Type B pancreatic cell (in vitro differentiated cells): ENCODE measurements at regions not wholly inside any gene's neighbourhood (a gene's known extent, or its start where the extent isn't known, plus 50 kb on each side); places are given as distances from the start of the nearest gene placed in this dataset.

Experiments
- DNase-seq: peaks from one replicate; pipeline ENCODE4 v3.0.0; 2021; ENCODE audit warnings: mixed read lengths; ENCODE audit not compliant: unreplicated experiment; ENCODE audit errors: extremely low spot score
- H3K27ac Mint-ChIP-seq: 2 replicates; pipeline ENCODE4 v1.8.0; 2021; ENCODE audit warnings: mild to moderate bottlenecking, mixed read lengths
- H3K27me3 Mint-ChIP-seq: 2 replicates; pipeline ENCODE4 v1.8.0; 2021; ENCODE audit warnings: mixed read lengths
- H3K36me3 Mint-ChIP-seq: 2 replicates; pipeline ENCODE4 v1.8.0; 2021; ENCODE audit warnings: mixed read lengths
- H3K4me1 Mint-ChIP-seq: one replicate; pipeline ENCODE4 v1.8.0; 2021; ENCODE audit warnings: mixed read lengths; ENCODE audit not compliant: unreplicated experiment
- H3K4me3 Mint-ChIP-seq: 2 replicates; pipeline ENCODE4 v1.8.0; 2021; ENCODE audit warnings: mild to moderate bottlenecking, mixed read lengths
- H3K9me3 Mint-ChIP-seq: 2 replicates; pipeline ENCODE4 v1.8.0; 2021; ENCODE audit warnings: mixed read lengths
- TF ChIP-seq, protein P1 (sequence below): fragments of 200-600 bp; sonication (generic); conservative IDR thresholded peaks from 2 replicates; pipeline ENCODE4 v1.5.0; 2021; ENCODE audit warnings: antibody characterized with exemption, mild to moderate bottlenecking

GRCh38 chr4:159526172-159526571 is 423.3 kb downstream of the RAPGEF2 start:
- Mint-ChIP-seq H3K36me3 (no peaks in the 10 kb centered on the region), H3K4me3 (no peak overlapping the region), H3K27me3 (no peaks in the 10 kb centered on the region), H3K4me1 (no peaks in the 10 kb centered on the region), H3K9me3 (no peaks in the 10 kb centered on the region), H3K27ac (no peak overlapping the region)
- DNase-seq = no peak
- TF ChIP-seq, protein P1, sequence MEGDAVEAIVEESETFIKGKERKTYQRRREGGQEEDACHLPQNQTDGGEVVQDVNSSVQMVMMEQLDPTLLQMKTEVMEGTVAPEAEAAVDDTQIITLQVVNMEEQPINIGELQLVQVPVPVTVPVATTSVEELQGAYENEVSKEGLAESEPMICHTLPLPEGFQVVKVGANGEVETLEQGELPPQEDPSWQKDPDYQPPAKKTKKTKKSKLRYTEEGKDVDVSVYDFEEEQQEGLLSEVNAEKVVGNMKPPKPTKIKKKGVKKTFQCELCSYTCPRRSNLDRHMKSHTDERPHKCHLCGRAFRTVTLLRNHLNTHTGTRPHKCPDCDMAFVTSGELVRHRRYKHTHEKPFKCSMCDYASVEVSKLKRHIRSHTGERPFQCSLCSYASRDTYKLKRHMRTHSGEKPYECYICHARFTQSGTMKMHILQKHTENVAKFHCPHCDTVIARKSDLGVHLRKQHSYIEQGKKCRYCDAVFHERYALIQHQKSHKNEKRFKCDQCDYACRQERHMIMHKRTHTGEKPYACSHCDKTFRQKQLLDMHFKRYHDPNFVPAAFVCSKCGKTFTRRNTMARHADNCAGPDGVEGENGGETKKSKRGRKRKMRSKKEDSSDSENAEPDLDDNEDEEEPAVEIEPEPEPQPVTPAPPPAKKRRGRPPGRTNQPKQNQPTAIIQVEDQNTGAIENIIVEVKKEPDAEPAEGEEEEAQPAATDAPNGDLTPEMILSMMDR = no peak

GRCh38 chr4:159534655-159535054 is 431.8 kb downstream of the RAPGEF2 start:
- H3K27me3 Mint-ChIP-seq = no peaks in the 10 kb centered on the region
- H3K27ac Mint-ChIP-seq = no peak overlapping the region
- no peaks in the 10 kb centered on the region for H3K36me3 Mint-ChIP-seq
- no peak for DNase-seq
- H3K9me3 Mint-ChIP-seq = peaks cover 5% of the 10 kb centered on the region
- TF ChIP-seq, protein P1 = no peak
- peaks cover 9% of the 10 kb centered on the region for H3K4me1 Mint-ChIP-seq
- H3K4me3 Mint-ChIP-seq = no peak overlapping the region

DNA sequence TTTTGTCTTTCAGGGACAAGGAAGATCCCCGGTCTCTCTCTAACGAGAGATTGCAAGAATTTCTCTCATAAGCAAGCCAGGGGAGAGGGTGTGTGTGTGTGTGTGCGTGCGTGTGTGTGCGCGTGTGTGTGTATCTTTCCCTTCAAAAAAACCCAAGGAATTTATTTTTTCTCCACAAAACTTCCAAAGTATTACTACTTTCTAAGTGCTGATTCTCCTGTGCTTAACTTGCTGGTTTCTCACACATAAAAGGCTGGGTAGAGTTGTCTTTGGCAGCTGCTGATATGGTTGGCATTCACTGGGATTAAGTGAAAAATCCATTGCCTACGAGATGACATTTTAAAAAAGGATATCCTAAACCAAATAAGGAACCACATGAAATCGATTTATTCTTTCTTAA is 435.7 kb downstream of the RAPGEF2 start:
- Mint-ChIP-seq H3K36me3 (no peaks in the 10 kb centered on the region), H3K4me1 (peaks cover 26% of the 10 kb centered on the region), H3K27me3 (peaks cover 3% of the 10 kb centered on the region), H3K9me3 (peaks cover 9% of the 10 kb centered on the region), H3K4me3 (no peak overlapping the region), H3K27ac (no peak overlapping the region)
- TF ChIP-seq, protein P1 = no peak
- DNase-seq = no peak

GRCh38 chr4:159540038-159540437 is 437.2 kb downstream of the RAPGEF2 start:
- H3K9me3 Mint-ChIP-seq = peaks cover 12% of the 10 kb centered on the region
- H3K4me3 Mint-ChIP-seq = no peak overlapping the region
- peaks cover 3% of the 10 kb centered on the region for H3K27me3 Mint-ChIP-seq
- H3K36me3 Mint-ChIP-seq = no peaks in the 10 kb centered on the region
- H3K4me1 Mint-ChIP-seq = peaks cover 26% of the 10 kb centered on the region
- no peak overlapping the region for H3K27ac Mint-ChIP-seq
- TF ChIP-seq, protein P1 = no peak
- DNase-seq = no peak

GRCh38 chr4:159540501-159540900 is 437.6 kb downstream of the RAPGEF2 start:
- no peak overlapping the region for H3K4me3 Mint-ChIP-seq
- H3K9me3 Mint-ChIP-seq = peaks cover 13% of the 10 kb centered on the region
- DNase-seq = no peak
- H3K27ac Mint-ChIP-seq = no peak overlapping the region
- TF ChIP-seq, protein P1 = no peak
- H3K36me3 Mint-ChIP-seq = no peaks in the 10 kb centered on the region
- peaks cover 26% of the 10 kb centered on the region for H3K4me1 Mint-ChIP-seq
- peaks cover 3% of the 10 kb centered on the region for H3K27me3 Mint-ChIP-seq

GRCh38 chr4:159541143-159541542 is 438.3 kb downstream of the RAPGEF2 start:
- H3K4me1 Mint-ChIP-seq = peaks cover 26% of the 10 kb centered on the region

More at GRCh38 chr4:159541143-159541542, 438.3 kb downstream of the RAPGEF2 start:
- DNase-seq = no peak
- TF ChIP-seq, protein P1 = no peak
- Mint-ChIP-seq H3K27me3 (peaks cover 3% of the 10 kb centered on the region), H3K27ac (no peak overlapping the region), H3K36me3 (no peaks in the 10 kb centered on the region), H3K9me3 (peaks cover 10% of the 10 kb centered on the region), H3K4me3 (no peak overlapping the region)
